GM12878 (cell line): ENCODE measurements at regions not wholly inside any gene's neighbourhood (a gene's known extent, or its start where the extent isn't known, plus 50 kb on each side); places are given as distances from the start of the nearest gene placed in this dataset.
A peak's percentile ranks its signal among the peaks of the same experiment; 100 is the strongest.

Source experiments
- ATAC-seq: fragments of 200-7000 bp; cut with Tn5 transposase; 3 replicates; pipeline ENCODE4 v1.9.1; 2020; ENCODE audit warnings: mild to moderate bottlenecking, moderate library complexity
- BruUV-seq: library from RNA; stranded (reverse); fragments of 400-500 nt; replicated peaks from 2 replicates; lab custom pipeline; 2021; lab: Mats Ljungman, UMichigan
- CTCF ChIA-PET: fragments of 300-600 bp; sonication (Branson Sonifier 250); formaldehyde crosslinking; extraction: SDS; loops from one replicate; lab custom pipeline; 2021; ENCODE audit warnings: inconsistent platforms; lab: Yijun Ruan, JAX
- POLR2A ChIA-PET: fragments of 350-600 bp; formaldehyde crosslinking; extraction: SDS; loops from one replicate; lab custom pipeline; 2021; ENCODE audit warnings: inconsistent platforms; lab: Charles Lee
- RAD21 ChIA-PET: fragments of 300-600 bp; sonication (Branson Sonifier 250); formaldehyde crosslinking; loops from one replicate; lab custom pipeline; 2023; ENCODE audit warnings: antibody characterized with exemption; ENCODE audit not compliant: unreplicated experiment; lab: Charles Lee
- SMC1A ChIA-PET: fragments of 300-600 bp; sonication (Branson Sonifier 250); formaldehyde crosslinking; loops from one replicate; lab custom pipeline; 2023; ENCODE audit not compliant: unreplicated experiment, uncharacterized antibody; lab: Charles Lee
- DNase-seq: peaks from one replicate; pipeline ENCODE4 v3.0.0-alpha.2; 2011; ENCODE audit warnings: low read depth, low spot score
- FAIRE-seq: peaks from 3 replicates; lab custom pipeline; 2011; peaks lifted over from hg19 to GRCh38; lab: Jason Lieb, UNC
- H2AFZ ChIP-seq: 2 replicates; pipeline ENCODE4 v1.6.0; 2011; ENCODE audit warnings: low read depth, low read length, control low read depth; ENCODE audit not compliant: control insufficient read depth
- H3K27ac ChIP-seq: 2 replicates; pipeline ENCODE4 v1.5.1; 2011; ENCODE audit warnings: control low read depth; ENCODE audit not compliant: control insufficient read depth, insufficient read depth
- H3K27me3 ChIP-seq, 2 experiments: replicated peaks in 1 of 2; 2 replicates each; pipeline versions ENCODE4 v1.6.0 to v1.6.1; 2011; ENCODE audit warnings: low read length in 1 of 2; ENCODE audit not compliant: control insufficient read depth in 2 of 2, insufficient read depth in 2 of 2
- H3K36me3 ChIP-seq, 2 experiments: 2 replicates each; pipeline ENCODE4 v1.5.1; 2011; ENCODE audit warnings: low read length in 1 of 2; ENCODE audit not compliant: control insufficient read depth in 2 of 2, insufficient read depth in 2 of 2
- H3K4me1 ChIP-seq: 2 replicates; pipeline ENCODE4 v1.6.1; 2011; ENCODE audit warnings: mild to moderate bottlenecking, low read length, moderate library complexity, mixed read lengths; ENCODE audit not compliant: control insufficient read depth, insufficient read depth
- H3K4me2 ChIP-seq: 2 replicates; pipeline ENCODE4 v1.6.0; 2011; ENCODE audit warnings: control low read depth; ENCODE audit not compliant: control insufficient read depth, insufficient read depth
- H3K4me3 ChIP-seq: fragments of 200-600 bp; sonication (generic); 2 replicates; pipeline ENCODE4 v1.5.1; 2016
- H3K79me2 ChIP-seq: 2 replicates; pipeline ENCODE4 v1.6.0; 2011; ENCODE audit warnings: low read length; ENCODE audit not compliant: control insufficient read depth, insufficient read depth
- H3K9ac ChIP-seq: 2 replicates; pipeline ENCODE4 v1.8.0; 2011; ENCODE audit warnings: low read length, control low read depth, mixed read lengths; ENCODE audit not compliant: control insufficient read depth, insufficient read depth
- H3K9me3 ChIP-seq: replicated peaks from 3 replicates; pipeline ENCODE4 v1.5.1; 2011; ENCODE audit warnings: mild to moderate bottlenecking, low read length; ENCODE audit not compliant: control insufficient read depth, insufficient read depth
- H4K20me1 ChIP-seq: 2 replicates; pipeline ENCODE4 v1.6.0; 2011; ENCODE audit not compliant: control insufficient read depth, insufficient read depth
- BHLHE40 ChIP-seq, 2 experiments: fragments of 450-650 bp in 1 of 2; IDR thresholded peaks; 2 replicates each; pipeline ENCODE4 v1.6.1; 2011 to 2017; ENCODE audit warnings: low read depth in 2 of 2, borderline replicate concordance in 1 of 2, improper control_type of control experiment in 1 of 2, low read length in 1 of 2, mild to moderate bottlenecking in 1 of 2
- EED ChIP-seq: sonication (generic); IDR thresholded peaks from 2 replicates; pipeline ENCODE4 v1.6.1; 2016; ENCODE audit warnings: antibody characterized with exemption, low read depth
- HDAC2 ChIP-seq: fragments of 200-600 bp; sonication (generic); IDR thresholded peaks from 2 replicates; pipeline ENCODE4 v1.6.1; 2017
- HDAC6 ChIP-seq: fragments of 200-600 bp; sonication (generic); IDR thresholded peaks from one replicate; pipeline ENCODE4 v1.8.0; 2017; ENCODE audit warnings: antibody characterized with exemption; ENCODE audit not compliant: unreplicated experiment
- IKZF2 ChIP-seq, 2 experiments: fragments of 450-650 bp; IDR thresholded peaks; 2 replicates each; pipeline ENCODE4 v1.6.1; 2017; ENCODE audit warnings: mild to moderate bottlenecking in 2 of 2, moderate library complexity in 2 of 2
- POLR2A ChIP-seq: IDR thresholded peaks from 2 replicates; pipeline ENCODE4 v1.6.1; 2011; ENCODE audit warnings: low read depth, mild to moderate bottlenecking, low read length
- RELB ChIP-seq: fragments of 450-650 bp; IDR thresholded peaks from 2 replicates; pipeline ENCODE4 v1.6.1; 2017; ENCODE audit warnings: low read depth, mild to moderate bottlenecking, moderate library complexity
- RUNX3 ChIP-seq: IDR thresholded peaks from 2 replicates; pipeline ENCODE4 v1.6.1; 2012; ENCODE audit warnings: low read length, inconsistent platforms
- ZBTB4 ChIP-seq: fragments of 450-650 bp; formaldehyde crosslinking; IDR thresholded peaks from 2 replicates; pipeline ENCODE4 v1.4.0; 2022; ENCODE audit warnings: mild to moderate bottlenecking, moderate library complexity
- WGBS: methylation state at CpG from one replicate; pipeline ENCODE4 v1.1.6; 2016; ENCODE audit warnings: low lambda C conversion rate; ENCODE audit not compliant: insufficient replicate concordance, insufficient coverage; ENCODE audit errors: missing lambda C conversion rate; 5-methylcytosine and 5-hydroxymethylcytosine counted together
- in situ Hi-C: fragments of 300-500 bp; cut with MboI; formaldehyde crosslinking; loops from 9 replicates; pipeline ENCODE4 v1.14.3; 2018; ENCODE audit warnings: mixed read lengths
- intact Hi-C: fragments of 100-400 bp; cut with micrococcal nuclease; formaldehyde crosslinking; loops from one replicate; pipeline ENCODE4 v1.14.2; 2022; ENCODE audit not compliant: unreplicated experiment

GRCh38 chr3:83122774-83123350 is 1361.4 kb upstream of the GBE1 start:
- Histone ChIP-seq H3K36me3 (no peaks in the 10 kb centered on the region), H3K4me3 (no peak overlapping the region), H2AFZ (no peak overlapping the region), H3K9me3 (no peaks in the 10 kb centered on the region), H4K20me1 (no peaks in the 10 kb centered on the region), H3K4me1 (no peaks in the 10 kb centered on the region), H3K27me3 (no peaks in the 10 kb centered on the region), H3K4me2 (no peak overlapping the region), H3K79me2 (no peaks in the 10 kb centered on the region), H3K27ac (no peak overlapping the region), H3K9ac (no peak overlapping the region)
- in situ Hi-C loops: no loop called here
- intact Hi-C loops: no loop called here
- BruUV-seq: no TSS peak
- SMC1A ChIA-PET: no interaction called here
- TF ChIP-seq EED (no peak), IKZF2 (IDR thresholded peaks at IDR 0.05) (0 out of 4 replicates have a peak, but pooled peaks of 1 of the 2 experiments have one; percentile 24), RELB (peak; percentile 27; the same call in 1 of the 2 replicates)
- RAD21 ChIA-PET: no interaction called here
- WGBS: 0% methylated on average over 2 of the region's 2 CpGs
- DNase-seq (no peak), ATAC-seq (peak; percentile 91), FAIRE-seq (no peak)
- POLR2A ChIA-PET: no interaction called here
- CTCF ChIA-PET: no interaction called here

- Histone ChIP-seq H3K9ac (no peak overlapping the region), H4K20me1 (no peaks in the 10 kb centered on the region), H3K36me3 (no peaks in the 10 kb centered on the region), H3K4me2 (no peak overlapping the region), H2AFZ (no peak overlapping the region), H3K4me1 (no peaks in the 10 kb centered on the region), H3K27me3 (no peaks in the 10 kb centered on the region), H3K9me3 (no peaks in the 10 kb centered on the region), H3K27ac (no peak overlapping the region)
- ChIA-PET RAD21 (no interaction called here), CTCF (no interaction called here), SMC1A (no interaction called here)
- no TSS peak for BruUV-seq
- DNase-seq: no peak
- 3% methylated on average over 4 of the region's 4 CpGs for WGBS
- in situ Hi-C loops (no loop called here), intact Hi-C loops (no loop called here)
- FAIRE-seq: no peak
- TF ChIP-seq ZBTB4 (CRISPR knock-in tag): no peak
- no peak for TF ChIP-seq BHLHE40 (IDR thresholded peaks at IDR 0.05; ENCODE audit: borderline replicate concordance in 1 of 2, low read depth in 2 of 2, low read length in 1 of 2)
- no peak for TF ChIP-seq POLR2A
- TF ChIP-seq HDAC6: no peak
- TF ChIP-seq HDAC2: no peak
- no peak for TF ChIP-seq RUNX3
- TF ChIP-seq, all 136 proteins: peak for 0
- H3K4me3 ChIP-seq: no peak overlapping the region
- ATAC-seq: no peak
- no peaks in the 10 kb centered on the region for H3K79me2 ChIP-seq
- POLR2A ChIA-PET: no interaction called here
Measured at GRCh38 chr3:83093222-83093572, 1331.8 kb upstream of the GBE1 start.
